Nephron progenitor cell (in vitro differentiated cells): ENCODE measurements at regions not wholly inside any gene's neighbourhood (a gene's known extent, or its start where the extent isn't known, plus 50 kb on each side); places are given as distances from the start of the nearest gene placed in this dataset.

Source experiments
- DNase-seq: peaks from one replicate; pipeline ENCODE4 v3.0.0; 2021
- H3K27ac Mint-ChIP-seq: 2 replicates; pipeline ENCODE4 v1.8.0; 2021; ENCODE audit warnings: mild to moderate bottlenecking, moderate library complexity, mixed read lengths
- H3K27me3 Mint-ChIP-seq: 2 replicates; pipeline ENCODE4 v1.8.0; 2021; ENCODE audit warnings: mild to moderate bottlenecking, low read depth, mixed read lengths; ENCODE audit not compliant: poor library complexity
- H3K36me3 Mint-ChIP-seq: 2 replicates; pipeline ENCODE4 v1.8.0; 2021; ENCODE audit warnings: low read depth, mixed read lengths
- H3K4me1 Mint-ChIP-seq: 2 replicates; pipeline ENCODE4 v1.8.0; 2021; ENCODE audit warnings: mixed read lengths
- H3K4me3 Mint-ChIP-seq: 2 replicates; pipeline ENCODE4 v1.8.0; 2021; ENCODE audit warnings: mild to moderate bottlenecking, moderate library complexity, mixed read lengths
- H3K9me3 Mint-ChIP-seq: 2 replicates; pipeline ENCODE4 v1.8.0; 2021; ENCODE audit warnings: mild to moderate bottlenecking, moderate library complexity, mixed read lengths
- TF ChIP-seq, protein P1 (sequence below): fragments of 200-600 bp; sonication (generic); IDR thresholded peaks from 2 replicates; pipeline ENCODE4 v1.5.0; 2021; ENCODE audit warnings: antibody characterized with exemption

DNA sequence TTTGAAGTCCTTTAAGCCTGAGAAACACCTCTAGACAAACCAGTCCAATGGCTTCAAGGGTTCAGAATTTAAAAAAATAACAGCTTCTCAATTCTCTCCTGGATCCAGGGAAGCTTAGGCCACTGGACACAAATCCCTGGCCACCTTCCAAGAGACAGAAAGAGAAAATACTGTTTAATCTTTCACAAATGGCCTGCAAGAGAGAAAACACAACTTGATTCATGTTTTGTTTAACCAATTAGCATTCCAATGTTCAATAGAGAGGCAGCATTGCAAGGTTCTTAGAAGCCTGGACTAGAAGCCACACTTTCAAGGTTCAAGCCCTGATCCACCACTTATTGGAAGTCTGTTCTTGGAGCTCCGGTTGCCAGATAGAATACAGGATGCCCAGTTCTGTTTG, 109.0 kb upstream of the PARD3B start:
- H3K36me3 Mint-ChIP-seq: peaks cover 8% of the 10 kb centered on the region
- no peak overlapping the region for H3K4me3 Mint-ChIP-seq
- DNase-seq: no peak
- no peak overlapping the region for H3K27ac Mint-ChIP-seq
- TF ChIP-seq, protein P1, sequence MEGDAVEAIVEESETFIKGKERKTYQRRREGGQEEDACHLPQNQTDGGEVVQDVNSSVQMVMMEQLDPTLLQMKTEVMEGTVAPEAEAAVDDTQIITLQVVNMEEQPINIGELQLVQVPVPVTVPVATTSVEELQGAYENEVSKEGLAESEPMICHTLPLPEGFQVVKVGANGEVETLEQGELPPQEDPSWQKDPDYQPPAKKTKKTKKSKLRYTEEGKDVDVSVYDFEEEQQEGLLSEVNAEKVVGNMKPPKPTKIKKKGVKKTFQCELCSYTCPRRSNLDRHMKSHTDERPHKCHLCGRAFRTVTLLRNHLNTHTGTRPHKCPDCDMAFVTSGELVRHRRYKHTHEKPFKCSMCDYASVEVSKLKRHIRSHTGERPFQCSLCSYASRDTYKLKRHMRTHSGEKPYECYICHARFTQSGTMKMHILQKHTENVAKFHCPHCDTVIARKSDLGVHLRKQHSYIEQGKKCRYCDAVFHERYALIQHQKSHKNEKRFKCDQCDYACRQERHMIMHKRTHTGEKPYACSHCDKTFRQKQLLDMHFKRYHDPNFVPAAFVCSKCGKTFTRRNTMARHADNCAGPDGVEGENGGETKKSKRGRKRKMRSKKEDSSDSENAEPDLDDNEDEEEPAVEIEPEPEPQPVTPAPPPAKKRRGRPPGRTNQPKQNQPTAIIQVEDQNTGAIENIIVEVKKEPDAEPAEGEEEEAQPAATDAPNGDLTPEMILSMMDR: no peak
- no peaks in the 10 kb centered on the region for H3K4me1 Mint-ChIP-seq
- H3K9me3 Mint-ChIP-seq: peaks cover 42% of the 10 kb centered on the region
- peaks cover 12% of the 10 kb centered on the region for H3K27me3 Mint-ChIP-seq

DNA sequence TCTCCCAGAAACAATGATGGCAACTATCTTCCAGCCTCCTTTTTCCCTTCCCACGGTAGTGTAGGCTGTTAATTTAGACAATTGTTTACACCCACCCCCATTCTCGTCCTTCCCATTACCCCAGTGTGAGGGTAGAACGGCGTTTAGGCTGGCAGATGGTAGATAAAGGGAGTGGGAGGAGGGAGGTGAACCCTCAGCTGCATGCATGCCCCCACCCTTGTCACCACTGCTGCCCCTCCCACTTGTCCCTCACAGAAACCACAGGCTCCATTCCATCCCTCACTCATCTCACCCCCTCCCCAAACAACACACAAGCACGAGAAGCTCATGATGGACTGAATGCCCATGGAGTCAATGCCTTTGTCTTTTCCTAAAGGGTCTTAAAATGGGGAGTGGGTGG, 107.9 kb upstream of the PARD3B start:
- Mint-ChIP-seq H3K27ac (no peak overlapping the region), H3K27me3 (peaks cover 12% of the 10 kb centered on the region), H3K36me3 (peaks cover 6% of the 10 kb centered on the region), H3K9me3 (peaks cover 31% of the 10 kb centered on the region), H3K4me3 (no peak overlapping the region), H3K4me1 (no peaks in the 10 kb centered on the region)
- TF ChIP-seq, protein P1: no peak
- DNase-seq: no peak

DNA sequence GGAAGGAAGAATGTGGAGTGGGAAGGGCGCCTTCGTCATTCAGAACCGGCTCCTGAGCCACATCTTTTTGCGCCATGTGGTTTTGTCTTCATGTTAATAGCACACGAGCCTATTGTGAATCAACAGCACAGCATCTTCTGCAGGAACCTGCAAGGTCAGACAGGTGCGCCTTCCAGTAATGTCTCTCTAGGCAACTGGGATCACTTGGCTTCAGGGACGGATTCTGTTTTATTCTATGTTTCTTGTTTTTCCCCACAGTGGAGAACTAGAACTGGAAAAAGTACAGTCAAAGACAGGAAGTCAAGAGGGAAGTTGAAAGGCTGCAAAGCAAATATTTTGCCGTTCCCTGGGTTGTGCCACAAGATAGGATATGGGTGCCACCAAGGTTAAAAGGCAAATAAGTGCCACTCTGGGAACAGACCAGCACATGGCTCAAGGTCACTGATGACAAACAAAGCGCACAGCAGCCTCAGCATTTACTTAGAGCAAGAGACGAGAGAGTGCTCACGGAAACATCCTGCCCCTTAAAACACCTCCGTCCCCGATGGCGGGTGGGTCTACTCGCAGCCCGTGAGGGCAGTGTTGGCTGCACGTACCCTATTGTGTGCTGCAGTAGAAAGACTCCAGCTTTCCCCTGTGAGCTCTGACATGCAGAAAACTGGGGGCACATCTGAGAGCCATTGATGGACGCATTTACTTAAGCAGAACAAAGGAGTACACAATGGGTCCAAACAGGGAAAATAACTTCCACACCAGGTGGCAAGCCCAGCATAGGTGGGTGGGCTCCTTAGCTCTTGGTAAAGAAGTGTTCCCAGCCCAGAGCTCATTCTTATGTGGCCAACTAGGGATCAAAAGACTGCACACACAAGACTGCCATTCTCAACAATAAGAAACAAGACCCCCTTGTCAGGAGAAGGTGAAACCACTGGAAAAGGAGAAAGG, 107.2 kb upstream of the PARD3B start:
- H3K36me3 Mint-ChIP-seq: no peaks in the 10 kb centered on the region
- peaks cover 12% of the 10 kb centered on the region for H3K27me3 Mint-ChIP-seq
- no peaks in the 10 kb centered on the region for H3K4me1 Mint-ChIP-seq
- no peak overlapping the region for H3K4me3 Mint-ChIP-seq
- no peak for DNase-seq
- no peak overlapping the region for H3K27ac Mint-ChIP-seq
- TF ChIP-seq, protein P1: no peak
- H3K9me3 Mint-ChIP-seq: peaks cover 28% of the 10 kb centered on the region

DNA sequence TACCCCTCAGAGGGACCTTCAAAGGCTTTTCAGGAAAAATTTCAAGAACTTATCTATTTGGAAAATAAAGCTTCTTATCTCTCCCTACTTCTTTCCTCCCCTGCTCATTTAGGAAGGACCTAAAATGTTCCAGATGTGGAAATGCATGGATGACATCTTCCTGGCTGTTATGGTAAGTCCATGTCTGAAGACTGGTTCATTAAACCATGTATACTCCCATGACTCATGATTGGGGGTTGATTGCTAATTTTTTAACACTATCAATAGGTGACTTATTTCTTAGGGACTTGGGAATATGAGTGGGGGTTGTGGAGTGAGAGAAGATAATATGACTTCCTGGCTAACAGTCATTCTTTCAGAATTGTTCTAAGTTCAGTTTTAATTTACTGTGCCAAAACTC, 104.0 kb upstream of the PARD3B start:
- peaks cover 6% of the 10 kb centered on the region for H3K27me3 Mint-ChIP-seq
- TF ChIP-seq, protein P1: no peak
- peaks cover 53% of the 10 kb centered on the region for H3K9me3 Mint-ChIP-seq
- H3K4me3 Mint-ChIP-seq: no peak overlapping the region
- no peak overlapping the region for H3K27ac Mint-ChIP-seq
- no peak for DNase-seq
- peaks cover 12% of the 10 kb centered on the region for H3K36me3 Mint-ChIP-seq
- H3K4me1 Mint-ChIP-seq: no peaks in the 10 kb centered on the region

DNA sequence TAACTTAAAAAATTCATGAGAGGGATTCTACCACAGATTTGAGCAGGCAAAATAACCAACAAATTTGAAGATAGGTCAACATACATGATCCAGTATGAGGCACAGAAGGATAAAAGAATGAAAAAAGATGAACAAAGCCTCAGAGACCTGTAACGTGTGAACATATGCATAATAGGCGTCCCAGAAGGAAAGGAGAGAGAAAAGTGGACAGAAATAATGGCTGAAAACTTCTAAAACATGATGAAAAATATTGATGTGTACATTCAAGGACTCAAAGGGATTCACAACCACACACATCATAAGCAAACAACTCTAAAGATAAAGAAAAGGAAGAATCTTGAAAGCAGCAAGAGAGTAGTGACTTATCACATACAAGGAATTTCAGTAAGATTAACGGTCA, 100.1 kb upstream of the PARD3B start:
- Mint-ChIP-seq H3K9me3 (peaks cover 50% of the 10 kb centered on the region), H3K4me3 (no peak overlapping the region)

More for the DNA sequence above, 100.1 kb upstream of the PARD3B start:
- no peak for DNase-seq
- Mint-ChIP-seq H3K4me1 (peaks cover 9% of the 10 kb centered on the region), H3K27me3 (peaks cover 3% of the 10 kb centered on the region), H3K36me3 (peaks cover 12% of the 10 kb centered on the region), H3K27ac (no peak overlapping the region)
- TF ChIP-seq, protein P1: no peak
